HepG2 (cell line): ENCODE measurements at regions not wholly inside any gene's neighbourhood (a gene's known extent, or its start where the extent isn't known, plus 50 kb on each side); places are given as distances from the start of the nearest gene placed in this dataset.

Experiments
- GFI1 ChIP-seq: sonication (generic); formaldehyde crosslinking; IDR thresholded peaks from 2 replicates; pipeline ENCODE4 v1.5.0; 2020; ENCODE audit warnings: missing genetic modification reagents, mild to moderate bottlenecking, borderline replicate concordance
- NFIC ChIP-seq: IDR thresholded peaks from 2 replicates; pipeline ENCODE4 v1.6.1; 2012; ENCODE audit warnings: mild to moderate bottlenecking, low read length, inconsistent platforms
- ZBTB1 ChIP-seq: sonication (generic); formaldehyde crosslinking; IDR thresholded peaks from 2 replicates; pipeline ENCODE4 v1.4.0; 2020; ENCODE audit warnings: missing genetic modification reagents, borderline replicate concordance
- TF ChIP-seq, protein P1 (sequence below): sonication (generic); formaldehyde crosslinking; IDR thresholded peaks from 2 replicates; pipeline ENCODE4 v1.5.0; 2020; ENCODE audit warnings: mild to moderate bottlenecking, missing genetic modification reagents, moderate library complexity

- TF ChIP-seq ZBTB1 (CRISPR knock-in tag): no peak
- no peak for TF ChIP-seq GFI1
- TF ChIP-seq, protein P1, sequence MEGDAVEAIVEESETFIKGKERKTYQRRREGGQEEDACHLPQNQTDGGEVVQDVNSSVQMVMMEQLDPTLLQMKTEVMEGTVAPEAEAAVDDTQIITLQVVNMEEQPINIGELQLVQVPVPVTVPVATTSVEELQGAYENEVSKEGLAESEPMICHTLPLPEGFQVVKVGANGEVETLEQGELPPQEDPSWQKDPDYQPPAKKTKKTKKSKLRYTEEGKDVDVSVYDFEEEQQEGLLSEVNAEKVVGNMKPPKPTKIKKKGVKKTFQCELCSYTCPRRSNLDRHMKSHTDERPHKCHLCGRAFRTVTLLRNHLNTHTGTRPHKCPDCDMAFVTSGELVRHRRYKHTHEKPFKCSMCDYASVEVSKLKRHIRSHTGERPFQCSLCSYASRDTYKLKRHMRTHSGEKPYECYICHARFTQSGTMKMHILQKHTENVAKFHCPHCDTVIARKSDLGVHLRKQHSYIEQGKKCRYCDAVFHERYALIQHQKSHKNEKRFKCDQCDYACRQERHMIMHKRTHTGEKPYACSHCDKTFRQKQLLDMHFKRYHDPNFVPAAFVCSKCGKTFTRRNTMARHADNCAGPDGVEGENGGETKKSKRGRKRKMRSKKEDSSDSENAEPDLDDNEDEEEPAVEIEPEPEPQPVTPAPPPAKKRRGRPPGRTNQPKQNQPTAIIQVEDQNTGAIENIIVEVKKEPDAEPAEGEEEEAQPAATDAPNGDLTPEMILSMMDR: no peak
- no peak for TF ChIP-seq NFIC
Observed at GRCh38 chrX:457292-457679, 70.6 kb upstream of the PPP2R3B start.
